Progenitor cell of endocrine pancreas (in vitro differentiated cells): ENCODE measurements at regions not wholly inside any gene's neighbourhood (a gene's known extent, or its start where the extent isn't known, plus 50 kb on each side); places are given as distances from the start of the nearest gene placed in this dataset.

Experiments
- DNase-seq: peaks from one replicate; pipeline ENCODE4 v3.0.0; 2021; ENCODE audit warnings: low spot score; ENCODE audit not compliant: unreplicated experiment
- H3K27ac Mint-ChIP-seq: 2 replicates; pipeline ENCODE4 v1.8.0; 2021; ENCODE audit warnings: mild to moderate bottlenecking, moderate library complexity, mixed read lengths
- H3K27me3 Mint-ChIP-seq: 2 replicates; pipeline ENCODE4 v1.8.0; 2021; ENCODE audit warnings: mixed read lengths
- H3K36me3 Mint-ChIP-seq: 2 replicates; pipeline ENCODE4 v1.8.0; 2022; ENCODE audit warnings: mixed read lengths; ENCODE audit not compliant: insufficient read depth
- H3K4me1 Mint-ChIP-seq: 2 replicates; pipeline ENCODE4 v1.8.0; 2021; ENCODE audit warnings: low read depth, mixed read lengths
- H3K4me3 Mint-ChIP-seq: 2 replicates; pipeline ENCODE4 v1.8.0; 2021; ENCODE audit warnings: low read depth, mild to moderate bottlenecking, moderate library complexity, mixed read lengths
- H3K9me3 Mint-ChIP-seq: 2 replicates; pipeline ENCODE4 v1.8.0; 2021; ENCODE audit warnings: low read depth, mixed read lengths
- CTCF ChIP-seq: fragments of 200-600 bp; sonication (generic); IDR thresholded peaks from one replicate; pipeline ENCODE4 v1.5.0; 2021; ENCODE audit warnings: antibody characterized with exemption, mild to moderate bottlenecking; ENCODE audit not compliant: unreplicated experiment

- H3K36me3 Mint-ChIP-seq, result no peaks in the 10 kb centered on the region
- H3K9me3 Mint-ChIP-seq, result peaks cover 5% of the 10 kb centered on the region
- peaks cover 14% of the 10 kb centered on the region for H3K27me3 Mint-ChIP-seq
- no peak overlapping the region for H3K4me3 Mint-ChIP-seq
- no peak for DNase-seq
- H3K27ac Mint-ChIP-seq, result no peak overlapping the region
- TF ChIP-seq CTCF, result no peak
- H3K4me1 Mint-ChIP-seq, result no peaks in the 10 kb centered on the region
Observed at GRCh38 chr16:64304951-64305350, 816.9 kb downstream of the CDH11 start.

- Mint-ChIP-seq H3K4me1 (no peaks in the 10 kb centered on the region), H3K36me3 (no peaks in the 10 kb centered on the region), H3K27me3 (peaks cover 14% of the 10 kb centered on the region), H3K27ac (no peak overlapping the region), H3K9me3 (peaks cover 2% of the 10 kb centered on the region), H3K4me3 (no peak overlapping the region)
- no peak for DNase-seq
- TF ChIP-seq CTCF, result no peak
Observed at GRCh38 chr16:64304396-64304795, 817.5 kb downstream of the CDH11 start.

- no peak for TF ChIP-seq CTCF
- no peak overlapping the region for H3K27ac Mint-ChIP-seq
- H3K27me3 Mint-ChIP-seq, result no peaks in the 10 kb centered on the region
- no peak overlapping the region for H3K4me3 Mint-ChIP-seq
- H3K9me3 Mint-ChIP-seq, result peaks cover 4% of the 10 kb centered on the region
- H3K36me3 Mint-ChIP-seq, result no peaks in the 10 kb centered on the region
- no peaks in the 10 kb centered on the region for H3K4me1 Mint-ChIP-seq
- no peak for DNase-seq
Observed at GRCh38 chr16:64297863-64298600, 823.8 kb downstream of the CDH11 start.

GRCh38 chr16:64295466-64295865, 826.4 kb downstream of the CDH11 start:
- H3K4me1 Mint-ChIP-seq, result no peaks in the 10 kb centered on the region
- H3K9me3 Mint-ChIP-seq, result peaks cover 4% of the 10 kb centered on the region
- H3K4me3 Mint-ChIP-seq, result no peak overlapping the region
- no peaks in the 10 kb centered on the region for H3K36me3 Mint-ChIP-seq
- no peak for TF ChIP-seq CTCF
- DNase-seq, result no peak
- H3K27me3 Mint-ChIP-seq, result no peaks in the 10 kb centered on the region
- H3K27ac Mint-ChIP-seq, result no peak overlapping the region

GRCh38 chr16:64292953-64293352, 828.9 kb downstream of the CDH11 start:
- Mint-ChIP-seq H3K4me1 (no peaks in the 10 kb centered on the region), H3K27ac (no peak overlapping the region), H3K27me3 (no peaks in the 10 kb centered on the region), H3K4me3 (no peak overlapping the region), H3K9me3 (peaks cover 4% of the 10 kb centered on the region), H3K36me3 (no peaks in the 10 kb centered on the region)
- no peak for TF ChIP-seq CTCF
- no peak for DNase-seq
